ENCODE measurements at regions not wholly inside any gene's neighbourhood (a gene's known extent, or its start where the extent isn't known, plus 50 kb on each side); places are given as distances from the start of the nearest gene placed in this dataset.
A peak's percentile ranks its signal among the peaks of the same experiment; 100 is the strongest.
"Not testable (repeated sequence)": the region's sequence is repeated elsewhere in the genome, so short reads cannot be mapped to it uniquely, and the experiment has no call there.

- Histone ChIP-seq H3K4me3 (ENCODE audit: extremely low read depth, insufficient read depth, low read length, poor library complexity, severe bottlenecking) (no peak overlapping the region), H3K27ac (ENCODE audit: low read depth, low read length, severe bottlenecking) (no peak overlapping the region)
These were observed 88.6 kb upstream of the ARID1B start for GRCh38 chr6:156688620-156688971.

GRCh38 chr6:156687789-156688619, 89.2 kb upstream of the ARID1B start:
- WGBS, 2 experiments (ENCODE audit: insufficient coverage in 2 of 2) = 15 to 18% methylated on average over 20 to 21 of the region's 22 CpGs
- peak overlapping the region; percentile 74 for H3K27ac ChIP-seq (ENCODE audit: low read depth, low read length, severe bottlenecking)

More at GRCh38 chr6:156688620-156688971, 88.6 kb upstream of the ARID1B start:
- Histone ChIP-seq H3K4me1 (ENCODE audit: control insufficient read depth, insufficient read depth, low read length, poor library complexity, severe bottlenecking) (peaks cover 5% of the 10 kb centered on the region), H3K36me3 (ENCODE audit: control insufficient read depth, insufficient read depth, low read length) (no peaks in the 10 kb centered on the region), H3K9me3 (ENCODE audit: control insufficient read depth, low read length) (no peaks in the 10 kb centered on the region)
- WGBS, 2 experiments (ENCODE audit: insufficient coverage in 2 of 2) = no CpG with 5 or more reads among the region's 1 CpG

GRCh38 chr6:156686995-156687788, 90.0 kb upstream of the ARID1B start:
- H3K4me3 ChIP-seq (ENCODE audit: extremely low read depth, insufficient read depth, low read length, poor library complexity, severe bottlenecking) = peak overlapping the region; percentile 69
- no peaks in the 10 kb centered on the region for H3K9me3 ChIP-seq (ENCODE audit: control insufficient read depth, low read length)
- peak overlapping the region; percentile 100 for H3K27ac ChIP-seq (ENCODE audit: low read depth, low read length, severe bottlenecking)
- 0 to 1% methylated on average over 67 to 103 of the region's 105 CpGs for WGBS, 2 experiments (ENCODE audit: insufficient coverage in 2 of 2)
- H3K36me3 ChIP-seq (ENCODE audit: control insufficient read depth, insufficient read depth, low read length) = no peaks in the 10 kb centered on the region
- peaks cover 5% of the 10 kb centered on the region for H3K4me1 ChIP-seq (ENCODE audit: control insufficient read depth, insufficient read depth, low read length, poor library complexity, severe bottlenecking)

More at GRCh38 chr6:156687789-156688619, 89.2 kb upstream of the ARID1B start:
- H3K36me3 ChIP-seq (ENCODE audit: control insufficient read depth, insufficient read depth, low read length) = no peaks in the 10 kb centered on the region
- no peaks in the 10 kb centered on the region for H3K9me3 ChIP-seq (ENCODE audit: control insufficient read depth, low read length)
- peaks cover 5% of the 10 kb centered on the region for H3K4me1 ChIP-seq (ENCODE audit: control insufficient read depth, insufficient read depth, low read length, poor library complexity, severe bottlenecking)
- peak overlapping the region; percentile 61 for H3K4me3 ChIP-seq (ENCODE audit: extremely low read depth, insufficient read depth, low read length, poor library complexity, severe bottlenecking)

GRCh38 chr6:156686301-156686994, 90.7 kb upstream of the ARID1B start:
- H3K9me3 ChIP-seq (ENCODE audit: control insufficient read depth, low read length) = no peaks in the 10 kb centered on the region
- H3K36me3 ChIP-seq (ENCODE audit: control insufficient read depth, insufficient read depth, low read length) = no peaks in the 10 kb centered on the region
- peak overlapping the region; percentile 100 for H3K27ac ChIP-seq (ENCODE audit: low read depth, low read length, severe bottlenecking)
- peak overlapping the region; percentile 69 for H3K4me3 ChIP-seq (ENCODE audit: extremely low read depth, insufficient read depth, low read length, poor library complexity, severe bottlenecking)
- WGBS, 2 experiments (ENCODE audit: insufficient coverage in 2 of 2) = 0 to 1% methylated on average over 9 to 11 of the region's 15 CpGs
- H3K4me1 ChIP-seq (ENCODE audit: control insufficient read depth, insufficient read depth, low read length, poor library complexity, severe bottlenecking) = peaks cover 5% of the 10 kb centered on the region

GRCh38 chr6:156685823-156686222, 91.4 kb upstream of the ARID1B start:
- Histone ChIP-seq H3K4me1 (ENCODE audit: control insufficient read depth, insufficient read depth, low read length, poor library complexity, severe bottlenecking) (peaks cover 5% of the 10 kb centered on the region), H3K27ac (ENCODE audit: low read depth, low read length, severe bottlenecking) (peak overlapping the region; percentile 100), H3K36me3 (ENCODE audit: control insufficient read depth, insufficient read depth, low read length) (no peaks in the 10 kb centered on the region), H3K9me3 (ENCODE audit: control insufficient read depth, low read length) (no peaks in the 10 kb centered on the region), H3K4me3 (ENCODE audit: extremely low read depth, insufficient read depth, low read length, poor library complexity, severe bottlenecking) (peak overlapping the region; percentile 69)
- WGBS, 2 experiments (ENCODE audit: insufficient coverage in 2 of 2) = 40 to 55% methylated on average over 2 of the region's 4 CpGs

- Histone ChIP-seq H3K36me3 (ENCODE audit: control insufficient read depth, insufficient read depth, low read length) (no peaks in the 10 kb centered on the region), H3K27ac (ENCODE audit: low read depth, low read length, severe bottlenecking) (no peak overlapping the region), H3K9me3 (ENCODE audit: control insufficient read depth, low read length) (no peaks in the 10 kb centered on the region), H3K4me1 (ENCODE audit: control insufficient read depth, insufficient read depth, low read length, poor library complexity, severe bottlenecking) (peaks cover 5% of the 10 kb centered on the region), H3K4me3 (ENCODE audit: extremely low read depth, insufficient read depth, low read length, poor library complexity, severe bottlenecking) (no peak overlapping the region)
- 100% methylated on average over 2 of the region's 5 CpGs for WGBS, 2 experiments (ENCODE audit: insufficient coverage in 2 of 2)
These were observed 93.4 kb upstream of the ARID1B start for GRCh38 chr6:156683821-156684220.

- 91% methylated on average over 1 of the region's 2 CpGs; no CpG with 5 or more reads in 1 of the 2 experiments for WGBS, 2 experiments (ENCODE audit: insufficient coverage in 2 of 2)
- H3K4me3 ChIP-seq (ENCODE audit: extremely low read depth, insufficient read depth, low read length, poor library complexity, severe bottlenecking) = no peak overlapping the region
- no peak overlapping the region for H3K27ac ChIP-seq (ENCODE audit: low read depth, low read length, severe bottlenecking)
- no peaks in the 10 kb centered on the region for H3K36me3 ChIP-seq (ENCODE audit: control insufficient read depth, insufficient read depth, low read length)
- H3K9me3 ChIP-seq (ENCODE audit: control insufficient read depth, low read length) = peaks cover 6% of the 10 kb centered on the region
- no peaks in the 10 kb centered on the region for H3K4me1 ChIP-seq (ENCODE audit: control insufficient read depth, insufficient read depth, low read length, poor library complexity, severe bottlenecking)
These were observed 100.5 kb upstream of the ARID1B start for GRCh38 chr6:156676721-156677120.

- Histone ChIP-seq H3K27ac (ENCODE audit: low read depth, low read length, severe bottlenecking) (no peak overlapping the region), H3K36me3 (ENCODE audit: control insufficient read depth, insufficient read depth, low read length) (no peaks in the 10 kb centered on the region), H3K4me3 (ENCODE audit: extremely low read depth, insufficient read depth, low read length, poor library complexity, severe bottlenecking) (no peak overlapping the region), H3K9me3 (ENCODE audit: control insufficient read depth, low read length) (peaks cover 6% of the 10 kb centered on the region), H3K4me1 (ENCODE audit: control insufficient read depth, insufficient read depth, low read length, poor library complexity, severe bottlenecking) (no peaks in the 10 kb centered on the region)
- WGBS, 2 experiments (ENCODE audit: insufficient coverage in 2 of 2) = 100% methylated on average over 1 of the region's 2 CpGs; no CpG with 5 or more reads in 1 of the 2 experiments
These were observed 103.0 kb upstream of the ARID1B start for GRCh38 chr6:156674197-156674596.

- not testable (repeated sequence) for H3K9me3 ChIP-seq (ENCODE audit: control insufficient read depth, low read length); H3K36me3 ChIP-seq (ENCODE audit: control insufficient read depth, insufficient read depth, low read length); H3K4me3 ChIP-seq (ENCODE audit: extremely low read depth, insufficient read depth, low read length, poor library complexity, severe bottlenecking); H3K4me1 ChIP-seq (ENCODE audit: control insufficient read depth, insufficient read depth, low read length, poor library complexity, severe bottlenecking); H3K27ac ChIP-seq (ENCODE audit: low read depth, low read length, severe bottlenecking)
- WGBS, 2 experiments (ENCODE audit: insufficient coverage in 2 of 2) = 95 to 100% methylated on average over 5 to 8 of the region's 26 CpGs
These were observed 107.1 kb upstream of the ARID1B start for GRCh38 chr6:156670097-156670496.

GRCh38 chr6:156662025-156662445, 115.1 kb upstream of the ARID1B start:
- H3K36me3 ChIP-seq (ENCODE audit: control insufficient read depth, insufficient read depth, low read length) = no peaks in the 10 kb centered on the region
- H3K27ac ChIP-seq (ENCODE audit: low read depth, low read length, severe bottlenecking) = no peak overlapping the region
- no peak overlapping the region for H3K4me3 ChIP-seq (ENCODE audit: extremely low read depth, insufficient read depth, low read length, poor library complexity, severe bottlenecking)
- 86 to 89% methylated on average over 13 to 14 of the region's 17 CpGs for WGBS, 2 experiments (ENCODE audit: insufficient coverage in 2 of 2)
- H3K4me1 ChIP-seq (ENCODE audit: control insufficient read depth, insufficient read depth, low read length, poor library complexity, severe bottlenecking) = peaks cover 2% of the 10 kb centered on the region
- no peaks in the 10 kb centered on the region for H3K9me3 ChIP-seq (ENCODE audit: control insufficient read depth, low read length)

Data from mesodermal cell (in vitro differentiated cells).